ENCODE measurements at regions not wholly inside any gene's neighbourhood (a gene's known extent, or its start where the extent isn't known, plus 50 kb on each side); places are given as distances from the start of the nearest gene placed in this dataset.
"Not testable (repeated sequence)": the region's sequence is repeated elsewhere in the genome, so short reads cannot be mapped to it uniquely, and the experiment has no call there.

- no peak for FAIRE-seq
These were observed 185.6 kb downstream of the INSC start for GRCh38 chr11:15300341-15300740.

- FAIRE-seq: no peak
These were observed 192.9 kb downstream of the INSC start for GRCh38 chr11:15307619-15308024.

- no peak for FAIRE-seq
These were observed 194.1 kb downstream of the INSC start for GRCh38 chr11:15308840-15309239.

- FAIRE-seq: no peak
These were observed 194.6 kb downstream of the INSC start for GRCh38 chr11:15309296-15309695.

- FAIRE-seq: no peak
These were observed 199.1 kb downstream of the INSC start for GRCh38 chr11:15313862-15314261.

- no peak for FAIRE-seq
These were observed 204.1 kb downstream of the INSC start for GRCh38 chr11:15318814-15319213.

- FAIRE-seq: no peak
These were observed 211.8 kb downstream of the INSC start for GRCh38 chr11:15326520-15326919.

GRCh38 chr11:15327786-15328231, 213.1 kb downstream of the INSC start:
- FAIRE-seq: no peak

- FAIRE-seq: no peak
These were observed 218.7 kb downstream of the INSC start for GRCh38 chr11:15333407-15333806.

GRCh38 chr11:15334766-15335165, 220.0 kb downstream of the INSC start:
- FAIRE-seq: no peak

- no peak for FAIRE-seq
These were observed 221.3 kb downstream of the INSC start for GRCh38 chr11:15336021-15336420.

- FAIRE-seq: no peak
These were observed 224.6 kb downstream of the INSC start for GRCh38 chr11:15339302-15339701.

- FAIRE-seq: no peak
These were observed 226.9 kb downstream of the INSC start for GRCh38 chr11:15341587-15341986.

GRCh38 chr11:15342163-15342562, 227.4 kb downstream of the INSC start:
- no peak for FAIRE-seq

- FAIRE-seq: no peak
These were observed 232.2 kb downstream of the INSC start for GRCh38 chr11:15346907-15347306.

GRCh38 chr11:15347969-15348734, 233.4 kb downstream of the INSC start:
- FAIRE-seq: no peak

GRCh38 chr11:15349413-15349812, 234.7 kb downstream of the INSC start:
- FAIRE-seq: no peak

- FAIRE-seq: no peak
These were observed 246.6 kb downstream of the INSC start for GRCh38 chr11:15361316-15361715.

GRCh38 chr11:15365286-15365685, 250.6 kb downstream of the INSC start:
- not testable (repeated sequence) for FAIRE-seq

GRCh38 chr11:15367695-15368094, 253.0 kb downstream of the INSC start:
- FAIRE-seq: no peak

- FAIRE-seq: no peak
These were observed 255.9 kb downstream of the INSC start for GRCh38 chr11:15370495-15371147.

GRCh38 chr11:15371533-15371932, 256.8 kb downstream of the INSC start:
- FAIRE-seq: no peak

GRCh38 chr11:15374418-15374817, 259.7 kb downstream of the INSC start:
- FAIRE-seq: no peak

GRCh38 chr11:15378941-15379340, 264.2 kb downstream of the INSC start:
- FAIRE-seq: no peak

GRCh38 chr11:15379483-15379882, 264.8 kb downstream of the INSC start:
- no peak for FAIRE-seq

All from G401.6 (cell line).